DMS 273 treated with DMSO at 0.1 percent for 48 hours (cell line): ENCODE measurements at regions not wholly inside any gene's neighbourhood (a gene's known extent, or its start where the extent isn't known, plus 50 kb on each side); places are given as distances from the start of the nearest gene placed in this dataset.

Source experiments
- DNase-seq: peaks from one replicate; lab custom pipeline; 2025; lab: John Stamatoyannopoulos, UW

DNA sequence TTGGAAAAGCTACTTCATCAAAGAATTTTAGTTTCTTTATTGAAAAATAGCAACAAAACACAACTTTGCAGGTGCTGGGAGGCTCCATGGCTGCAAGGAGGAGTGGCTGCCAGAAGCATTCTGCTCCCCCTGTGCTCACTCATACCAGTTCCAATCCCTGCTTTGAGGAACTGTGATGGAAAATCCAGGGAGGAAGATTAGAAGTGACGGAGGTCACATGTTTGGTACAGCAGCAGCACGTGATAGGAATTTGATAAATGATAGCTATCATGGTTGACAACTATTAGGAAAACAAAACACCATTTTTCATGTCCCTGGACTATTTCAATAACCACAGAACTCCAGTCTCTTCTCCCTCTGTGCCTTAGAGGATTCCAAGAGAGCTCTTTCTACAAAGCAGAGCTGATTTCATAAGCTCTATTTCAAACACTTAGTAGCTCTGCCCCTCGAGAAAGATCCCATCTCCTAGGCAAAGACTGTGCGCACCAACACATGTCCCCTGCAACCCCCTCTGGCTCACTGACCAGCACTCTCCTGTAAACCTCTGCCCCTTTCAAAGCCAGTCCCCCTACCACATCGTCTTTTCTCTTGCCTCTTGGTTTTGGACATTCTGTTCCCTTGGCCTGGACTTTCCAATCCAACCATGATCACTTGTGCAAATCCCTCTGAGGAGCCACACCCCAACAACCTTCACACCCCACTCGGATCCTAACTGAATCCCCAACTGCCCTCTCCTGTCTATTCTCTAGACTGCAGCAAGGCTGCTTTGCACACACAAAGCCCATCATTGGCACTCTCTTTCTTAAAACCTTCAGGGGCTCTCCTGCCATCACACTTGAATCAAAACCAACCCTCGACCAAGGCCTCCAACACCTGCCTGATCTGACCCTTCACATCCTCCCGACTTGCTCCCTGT lies 352.4 kb upstream of the PKDCC start:
- no peak for DNase-seq

DNA sequence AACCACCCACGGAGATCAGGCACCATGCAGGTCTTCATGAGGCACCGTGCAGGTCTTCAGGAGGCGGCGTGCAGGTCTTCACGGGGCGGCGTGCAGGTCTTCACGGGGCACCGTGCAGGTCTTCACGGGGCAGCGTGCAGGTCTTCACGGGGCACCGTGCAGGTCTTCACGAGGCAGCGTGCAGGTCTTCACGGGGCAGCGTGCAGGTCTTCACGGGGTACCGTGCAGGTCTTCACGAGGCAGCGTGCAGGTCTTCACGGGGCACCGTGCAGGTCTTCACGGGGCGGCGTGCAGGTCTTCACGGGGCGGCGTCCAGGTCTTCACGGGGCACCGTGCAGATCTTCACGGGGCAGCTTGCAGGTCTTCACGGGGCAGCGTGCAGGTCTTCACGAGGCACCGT lies 350.4 kb upstream of the PKDCC start:
- DNase-seq, result no peak

DNA sequence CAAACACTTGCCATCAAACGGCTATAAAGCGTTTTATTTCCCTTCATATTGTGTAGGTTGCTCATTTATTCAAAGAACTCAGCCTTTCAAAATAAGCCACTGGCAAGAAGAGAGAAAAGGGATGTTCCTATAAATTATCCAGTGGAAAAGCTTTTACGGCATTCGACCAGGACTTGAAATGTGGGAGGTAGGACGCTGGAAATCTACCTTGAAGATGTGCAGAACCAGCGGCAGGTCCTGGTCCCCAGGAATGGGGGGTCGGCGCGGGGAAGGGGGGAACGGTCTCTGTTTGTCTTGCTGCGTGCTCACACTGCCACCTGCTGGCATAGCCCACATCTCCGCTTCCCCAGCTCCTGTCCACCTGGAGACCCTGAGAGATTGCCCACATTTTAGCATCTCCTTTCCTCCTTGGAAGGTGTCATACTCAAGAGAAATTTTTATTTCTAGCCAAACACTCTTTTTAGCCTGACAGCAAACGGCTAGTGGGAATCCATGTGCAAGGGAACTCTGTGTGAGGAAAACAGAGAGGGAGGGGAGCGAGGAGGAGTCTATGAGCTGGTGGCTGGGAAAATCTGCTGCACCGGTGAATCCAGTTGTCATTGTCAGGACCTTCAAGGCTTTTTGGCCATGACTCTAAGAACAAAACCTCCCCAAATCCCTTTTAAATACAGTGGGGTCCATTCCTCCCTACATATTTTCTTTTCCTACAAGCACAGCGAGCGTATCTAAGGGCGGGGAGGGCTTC lies 349.0 kb upstream of the PKDCC start:
- no peak for DNase-seq

DNA sequence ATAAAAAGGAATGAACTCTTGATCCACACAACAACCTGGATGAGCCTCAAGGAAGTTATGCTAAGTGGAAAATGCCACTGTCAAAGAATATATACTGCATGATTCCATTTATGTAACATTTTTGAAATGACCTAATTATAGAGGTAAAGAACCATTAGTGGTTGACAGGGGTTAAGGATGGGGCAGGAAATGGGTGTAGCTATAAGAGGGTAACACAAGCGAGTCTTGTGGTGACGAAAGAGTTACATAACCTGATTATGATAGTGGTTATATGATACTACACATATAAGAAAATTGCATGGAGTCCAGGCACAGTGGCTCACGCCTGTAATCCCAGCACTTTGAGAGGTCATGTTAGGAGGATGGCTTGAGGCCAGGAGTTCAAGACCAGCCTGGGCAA lies 346.6 kb upstream of the PKDCC start:
- no peak for DNase-seq

DNA sequence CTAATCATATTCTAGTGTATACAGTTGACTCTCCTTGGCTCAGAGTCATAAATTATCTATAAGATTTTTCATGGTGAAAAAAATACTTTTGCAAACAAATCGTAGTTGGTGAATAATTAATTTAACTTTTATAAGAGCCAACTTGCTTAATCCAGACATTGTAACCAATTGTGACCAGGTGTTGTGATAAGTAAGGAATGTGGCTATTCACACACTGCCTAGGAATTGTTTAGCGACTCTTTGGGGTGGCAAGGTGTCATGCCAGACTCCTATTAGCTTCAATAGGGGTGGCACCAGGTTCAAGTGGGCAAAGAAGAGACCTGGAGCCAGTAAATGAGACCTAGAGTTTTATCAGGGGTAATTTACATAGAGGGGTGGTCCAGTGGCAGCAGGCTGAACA lies 344.7 kb upstream of the PKDCC start:
- DNase-seq, result no peak

DNA sequence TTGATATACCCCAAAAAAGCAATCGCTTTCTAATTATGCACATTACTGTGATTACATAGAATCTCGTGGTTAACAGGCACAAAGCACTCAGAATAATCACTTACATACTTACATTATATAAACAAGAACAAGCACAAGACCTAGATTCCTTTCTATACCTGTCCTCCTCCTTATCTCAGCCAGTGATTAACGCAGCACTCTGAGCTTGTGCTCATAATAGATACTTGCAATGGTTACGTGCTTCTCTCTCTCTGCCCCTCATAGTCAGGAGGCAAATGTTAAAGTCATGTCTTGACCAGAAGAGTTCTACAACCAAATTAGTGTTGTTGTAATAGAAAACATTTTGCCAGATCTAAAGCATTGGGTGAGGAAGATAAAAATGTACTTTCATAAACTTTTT lies 342.2 kb upstream of the PKDCC start:
- DNase-seq, result no peak

DNA sequence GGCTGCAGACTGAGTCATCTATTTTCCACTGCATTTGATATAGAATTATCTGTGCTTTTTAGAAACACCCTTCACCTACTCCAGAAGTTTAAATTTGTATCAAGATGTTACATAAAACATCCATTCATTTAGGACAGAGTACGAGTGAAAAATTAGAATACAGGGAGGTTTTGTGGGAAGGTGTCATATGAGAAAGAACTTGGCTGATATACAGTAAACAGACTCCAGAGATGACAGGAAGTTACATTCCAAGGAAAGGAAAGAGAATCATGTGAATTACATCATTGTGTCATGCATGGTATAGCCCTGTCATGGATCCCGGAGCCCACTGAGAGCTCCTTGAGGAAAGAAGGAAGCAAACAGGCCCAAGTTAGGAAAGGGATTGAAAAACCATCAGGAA lies 341.5 kb upstream of the PKDCC start:
- DNase-seq, result no peak

DNA sequence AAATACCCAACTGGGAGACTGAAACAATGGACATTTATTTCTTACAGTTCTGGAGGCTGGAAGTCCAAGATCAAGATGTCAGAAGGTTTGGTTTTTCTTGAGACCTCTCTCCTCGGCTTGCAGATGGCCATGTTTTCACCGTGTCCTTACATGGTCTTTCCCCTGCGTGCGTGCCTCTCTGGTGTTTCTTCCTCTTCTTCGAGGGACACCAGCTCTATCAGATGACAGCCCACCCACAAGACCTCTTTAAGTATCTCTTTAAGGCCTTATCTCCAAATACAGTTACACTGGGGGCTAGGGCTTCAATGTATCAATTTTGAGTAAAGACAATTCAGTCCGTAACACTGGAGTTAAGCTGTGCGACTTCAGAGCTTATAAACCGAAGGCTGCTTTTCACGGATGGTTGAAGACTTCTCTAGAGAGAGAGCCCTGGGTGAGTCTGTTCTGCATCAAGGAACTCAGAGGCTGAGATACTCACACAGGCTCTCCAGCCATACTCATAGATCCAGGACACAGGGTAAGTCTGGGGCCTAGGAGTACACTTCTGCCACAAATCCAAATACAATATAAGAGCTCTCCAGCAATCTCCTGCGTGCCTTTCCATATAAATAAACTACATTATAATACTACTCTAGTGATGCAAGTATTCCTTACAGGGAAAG lies 339.9 kb upstream of the PKDCC start:
- DNase-seq, result no peak

DNA sequence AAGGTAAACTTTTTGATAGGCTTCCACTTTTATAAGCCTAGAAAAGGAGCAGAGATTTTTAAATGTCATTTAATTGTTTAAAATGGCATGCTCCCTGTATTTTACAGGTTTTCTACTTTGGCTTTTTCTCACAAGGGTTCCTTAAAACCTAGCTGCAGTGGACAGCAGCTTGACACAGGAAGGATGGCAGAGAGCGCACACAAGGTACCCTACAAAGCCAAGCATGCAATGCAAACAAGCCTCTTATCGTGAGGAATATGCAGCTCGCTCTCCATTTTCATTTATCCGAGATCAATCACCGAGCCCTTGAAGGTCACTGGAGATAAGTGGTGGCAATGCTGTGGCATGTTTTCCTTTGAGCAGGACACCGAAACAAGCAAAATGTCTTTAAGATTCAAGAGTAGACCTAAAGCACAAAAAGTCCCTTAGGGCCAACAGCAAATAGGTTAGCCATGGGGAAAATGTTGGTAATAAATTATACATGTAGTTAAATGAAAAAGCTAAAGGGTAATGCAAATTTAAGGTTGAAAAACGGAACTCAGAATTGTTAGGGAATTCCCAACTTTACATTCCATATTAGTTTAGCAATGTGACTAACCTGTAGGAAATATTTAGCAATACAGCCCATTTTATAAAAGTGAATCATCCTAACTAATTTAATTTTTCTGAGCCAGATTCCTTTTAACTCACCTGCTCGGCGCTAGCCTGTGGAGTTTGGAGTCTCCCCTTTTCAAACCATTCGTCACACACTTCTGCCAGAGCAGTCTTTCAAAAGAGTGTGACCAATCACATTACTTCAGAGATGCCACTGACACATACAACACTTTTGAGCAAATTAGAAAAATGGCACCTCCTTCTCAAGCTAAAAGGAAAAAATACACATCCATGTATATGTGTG lies 337.9 kb upstream of the PKDCC start:
- no peak for DNase-seq

DNA sequence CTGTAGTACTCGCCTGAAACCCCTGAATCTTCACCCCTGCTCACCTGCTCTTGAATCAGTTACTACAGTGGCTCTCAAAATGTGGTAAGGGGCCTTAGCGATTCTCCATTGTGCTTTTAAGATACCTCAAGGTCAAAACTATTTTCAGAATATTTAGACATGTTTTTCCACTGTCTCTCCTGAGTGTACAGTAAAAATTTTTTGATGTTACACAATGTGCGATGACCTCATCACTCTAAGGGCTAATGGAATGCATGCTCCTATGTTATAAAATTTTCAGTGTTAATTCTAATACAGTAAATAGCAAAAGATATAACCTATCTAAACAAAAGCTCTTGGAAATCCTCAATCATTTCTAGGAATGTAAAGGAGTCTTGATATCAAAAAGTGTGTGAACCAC lies 336.9 kb upstream of the PKDCC start:
- DNase-seq, result no peak

DNA sequence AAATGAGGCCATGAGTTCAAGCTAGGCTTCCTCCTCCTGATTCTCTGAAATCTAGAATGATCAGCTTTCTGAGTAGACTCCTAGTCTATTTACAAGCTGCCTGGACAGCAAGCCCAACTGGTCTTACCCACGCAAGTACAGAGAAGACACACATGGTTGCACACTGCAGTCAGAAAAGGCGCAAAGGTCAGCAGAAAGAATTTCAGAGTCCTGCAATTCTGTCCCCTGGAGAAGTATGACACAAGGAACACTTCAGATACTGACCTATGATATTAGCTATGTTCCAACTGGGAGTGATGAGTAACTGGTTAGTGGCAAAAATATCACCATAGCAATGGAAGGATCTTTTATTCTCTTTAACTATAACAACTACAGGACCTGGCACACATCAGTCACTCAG lies 336.1 kb upstream of the PKDCC start:
- DNase-seq, result no peak

DNA sequence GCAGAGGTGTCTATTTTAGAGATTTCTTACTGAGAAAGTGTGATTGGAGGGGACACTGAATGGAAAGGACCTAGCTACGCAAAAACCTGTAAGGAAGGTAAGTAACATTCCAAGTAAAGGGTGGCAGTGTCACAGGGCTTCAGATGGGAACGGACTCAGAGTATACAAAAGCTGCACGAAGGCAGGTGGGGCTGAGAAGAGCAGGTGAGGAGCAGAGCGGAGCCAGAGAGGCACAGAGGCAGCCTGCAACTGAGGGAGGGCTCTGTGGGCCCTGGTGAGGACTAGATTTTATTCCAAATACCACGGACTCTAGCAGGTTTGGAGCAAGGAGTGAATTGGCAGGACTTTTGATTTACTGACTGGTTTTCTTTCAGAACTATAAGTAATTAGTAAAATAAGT lies 331.3 kb upstream of the PKDCC start:
- DNase-seq, result no peak

DNA sequence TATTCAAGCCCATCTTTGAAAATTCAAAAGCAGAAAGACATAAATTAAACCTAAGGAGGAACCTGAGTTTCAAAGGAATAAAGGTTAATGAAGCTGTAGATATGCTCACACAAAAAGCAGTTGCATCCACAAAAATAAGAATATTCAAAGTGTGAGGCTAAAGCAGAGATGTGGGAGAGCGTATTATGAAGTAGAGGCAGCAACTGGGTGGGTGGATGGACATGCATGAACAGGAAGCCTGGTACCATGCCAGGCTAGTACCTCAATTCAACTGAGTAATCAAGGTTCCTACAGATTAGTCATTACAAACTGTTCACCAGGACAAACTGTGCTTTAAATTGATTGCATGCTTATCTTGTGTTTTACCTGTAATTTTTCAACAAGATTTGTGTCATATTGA lies 330.0 kb upstream of the PKDCC start:
- no peak for DNase-seq

DNA sequence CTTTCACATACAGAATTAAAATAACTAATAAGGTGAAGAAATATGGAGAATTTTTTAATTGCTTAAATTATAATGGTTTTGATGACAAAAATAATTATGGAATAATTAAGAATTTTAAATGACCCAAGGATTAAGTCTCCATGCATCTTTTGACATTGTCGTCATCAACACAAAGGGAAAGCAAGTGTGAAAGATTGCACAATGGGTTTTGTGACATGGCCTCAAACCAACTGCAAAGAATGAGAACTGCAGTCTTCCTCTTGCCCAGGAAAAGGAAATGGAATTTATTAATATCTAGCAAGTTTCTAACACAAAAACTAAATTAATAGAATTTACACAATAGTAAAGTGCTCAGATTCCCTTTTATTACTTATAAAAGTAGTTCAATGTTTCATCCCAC lies 329.1 kb upstream of the PKDCC start:
- no peak for DNase-seq

DNA sequence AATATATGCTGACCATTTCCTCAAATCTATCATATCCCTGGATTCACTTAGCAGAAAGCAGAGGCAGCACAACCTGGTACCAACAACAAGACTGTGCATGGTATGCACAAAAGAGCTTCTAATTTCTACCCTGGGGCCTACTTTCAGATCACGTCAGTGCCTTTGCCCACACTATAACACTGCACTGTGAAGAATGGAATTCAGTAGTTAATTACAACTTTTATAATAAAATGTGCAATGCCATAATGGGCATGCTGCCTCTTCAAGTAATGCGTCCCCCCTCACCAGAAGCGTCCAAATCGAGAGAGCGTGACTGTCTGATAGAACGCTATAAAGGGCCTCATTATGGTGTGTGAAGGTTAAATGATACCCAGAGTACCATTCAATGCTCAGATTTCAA lies 328.1 kb upstream of the PKDCC start:
- no peak for DNase-seq

DNA sequence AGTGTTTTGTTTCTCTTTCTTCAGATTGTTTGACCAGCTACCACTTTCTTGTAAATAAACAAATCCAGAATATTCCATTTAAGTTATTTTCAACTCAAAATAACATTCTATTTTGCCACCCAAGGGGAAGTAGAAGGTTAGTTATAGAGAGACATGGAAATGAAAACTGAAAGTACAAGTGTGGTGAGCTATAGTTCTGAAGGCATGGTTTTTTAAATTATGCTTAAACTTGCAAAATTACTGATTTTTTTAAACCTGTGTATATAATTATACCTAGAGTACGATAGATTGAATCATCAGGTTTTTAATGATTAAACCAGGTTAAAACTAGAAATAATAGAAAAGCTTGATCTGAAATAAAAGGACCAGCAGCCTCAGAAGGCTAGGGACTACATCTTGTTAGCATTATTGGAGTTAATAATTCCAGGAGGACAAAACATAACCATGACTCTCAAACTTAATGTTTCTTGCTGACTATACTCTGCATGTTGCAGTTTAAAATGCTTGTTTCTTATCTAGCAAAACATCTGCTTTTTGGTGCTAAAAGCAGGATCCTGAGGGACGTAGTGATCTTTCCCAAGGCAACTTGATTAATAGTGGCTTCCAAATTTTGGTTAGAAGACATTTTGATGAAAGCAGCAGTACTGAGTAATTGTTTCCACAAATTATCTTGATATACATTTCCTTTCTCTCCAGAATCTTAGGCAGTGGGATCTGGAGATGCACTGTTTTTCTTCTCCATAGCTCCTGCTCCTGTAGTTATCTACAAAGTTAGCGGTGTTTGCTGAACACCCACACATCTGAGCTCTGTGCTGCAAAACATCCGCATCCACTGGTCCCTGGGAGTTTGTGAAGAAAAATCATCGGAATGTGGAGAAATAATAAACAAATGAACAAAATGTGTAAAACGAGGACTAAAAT lies 327.2 kb upstream of the PKDCC start:
- DNase-seq, result no peak

DNA sequence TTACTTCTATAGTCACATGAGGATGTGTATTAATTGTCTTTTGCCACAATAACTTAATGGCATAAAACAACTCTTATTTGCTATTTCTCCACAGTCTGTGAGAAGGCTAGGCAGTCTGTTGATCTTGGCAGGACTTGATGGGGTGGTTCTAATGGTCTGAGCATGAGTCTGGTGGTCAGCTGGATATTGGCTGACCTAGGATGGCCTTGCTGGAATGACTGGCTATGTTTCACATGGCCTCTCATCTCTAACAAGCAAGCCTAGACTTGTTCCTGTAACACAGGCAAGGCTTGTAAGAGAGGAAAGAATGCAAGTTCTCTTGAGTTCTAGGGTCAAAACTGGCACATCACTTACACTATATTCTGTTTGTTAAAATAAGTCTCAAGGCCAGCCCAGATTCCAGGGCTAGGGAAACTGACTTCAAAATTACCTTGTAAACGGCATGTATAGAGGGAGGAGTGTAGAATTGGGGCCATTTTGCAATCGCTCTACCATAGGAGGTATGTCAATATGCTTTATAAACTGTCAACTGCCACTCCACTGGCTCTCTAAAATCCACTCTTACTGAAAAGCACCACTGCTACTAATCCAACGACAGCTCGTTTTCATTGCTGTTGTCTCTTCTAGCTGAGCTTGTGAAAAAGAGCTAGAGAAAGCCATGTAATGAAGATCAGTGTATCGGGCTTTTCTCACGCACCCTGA lies 325.0 kb upstream of the PKDCC start:
- no peak for DNase-seq

DNA sequence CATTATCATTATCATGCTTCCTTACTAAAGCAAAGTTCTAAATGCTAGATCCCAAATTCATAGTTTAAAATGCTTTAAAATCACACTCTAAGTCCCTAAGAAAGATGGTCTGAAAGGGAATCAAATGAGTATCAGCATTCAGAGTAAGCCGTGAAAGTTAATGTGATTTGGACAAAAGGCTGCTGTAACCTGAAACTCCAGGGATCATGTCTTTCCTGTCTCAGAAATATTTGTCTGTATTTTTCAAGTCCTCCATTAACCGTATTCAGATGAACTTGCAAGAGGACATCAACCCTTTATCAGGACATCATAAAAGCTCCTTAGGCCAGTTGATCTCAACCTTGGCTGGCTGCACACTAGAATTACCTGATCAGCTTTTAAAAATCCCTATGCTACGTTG lies 324.3 kb upstream of the PKDCC start:
- no peak for DNase-seq

DNA sequence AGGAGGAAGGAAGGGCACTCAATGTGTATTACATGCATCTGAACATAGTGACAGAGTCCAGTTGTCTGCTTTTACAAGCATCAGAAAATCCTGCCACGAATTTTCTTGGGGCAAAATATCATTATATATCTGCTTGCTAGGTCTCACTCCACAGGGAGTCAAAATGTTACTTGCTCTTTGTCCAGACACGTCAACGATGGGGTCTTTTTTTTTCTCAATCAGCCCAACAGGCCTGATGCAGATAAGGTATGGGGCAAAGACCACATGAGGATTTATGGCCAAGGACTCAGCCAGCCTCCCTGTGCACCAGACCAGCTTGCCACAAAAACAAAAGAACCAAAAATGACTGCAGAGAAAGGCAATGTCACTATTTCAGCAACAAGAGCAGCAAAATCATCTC lies 323.4 kb upstream of the PKDCC start:
- DNase-seq, result no peak

DNA sequence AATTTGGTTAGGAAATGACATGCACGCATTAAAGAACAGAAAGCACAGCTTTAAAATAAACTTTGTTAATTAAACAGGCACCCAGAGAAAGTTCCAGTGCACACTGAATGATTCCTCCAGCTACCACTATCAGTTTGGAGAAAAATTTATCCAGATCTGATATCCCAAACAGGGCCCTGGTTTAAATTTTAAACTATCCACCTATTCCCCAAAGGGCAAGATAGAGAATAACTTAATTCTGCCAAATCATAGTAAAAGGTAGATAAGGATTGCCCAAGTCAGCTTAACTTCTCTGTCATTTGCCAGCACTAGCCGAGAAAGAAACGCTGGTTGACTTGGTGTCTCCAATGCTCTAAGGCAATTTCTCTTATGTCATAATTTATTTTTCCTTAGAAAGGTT lies 321.9 kb upstream of the PKDCC start:
- no peak for DNase-seq
